GM23338 (cell line): ENCODE measurements at regions not wholly inside any gene's neighbourhood (a gene's known extent, or its start where the extent isn't known, plus 50 kb on each side); places are given as distances from the start of the nearest gene placed in this dataset.

Source experiments
- ATAC-seq: fragments of 200-7000 bp; cut with Tn5 transposase; 3 replicates; pipeline ENCODE4 v1.9.1; 2020
- DNase-seq: peaks from one replicate; pipeline ENCODE4 v3.0.0-alpha.2; 2015; ENCODE audit warnings: low spot score
- H2AFZ ChIP-seq: fragments of 200-600 bp; sonication (generic); 2 replicates; pipeline ENCODE4 v1.8.0; 2016; ENCODE audit warnings: antibody characterized with exemption, mild to moderate bottlenecking, moderate library complexity
- H3F3A ChIP-seq: fragments of 200-600 bp; sonication (generic); replicated peaks from 2 replicates; pipeline ENCODE4 v1.8.0; 2017; ENCODE audit warnings: antibody characterized with exemption, mixed run types, low read depth
- H3K27ac ChIP-seq: fragments of 200-600 bp; sonication (generic); 2 replicates; pipeline ENCODE4 v1.6.1; 2016; ENCODE audit warnings: low read depth
- H3K27me3 ChIP-seq: fragments of 200-600 bp; sonication (generic); 2 replicates; pipeline ENCODE4 v1.8.0; 2016; ENCODE audit warnings: mild to moderate bottlenecking, mixed run types, moderate library complexity; ENCODE audit not compliant: insufficient read depth
- H3K36me3 ChIP-seq: fragments of 200-600 bp; sonication (generic); 2 replicates; pipeline ENCODE4 v1.8.0; 2016; ENCODE audit warnings: mild to moderate bottlenecking; ENCODE audit not compliant: insufficient read depth
- H3K4me1 ChIP-seq: fragments of 200-600 bp; sonication (generic); 2 replicates; pipeline ENCODE4 v1.8.0; 2016; ENCODE audit warnings: mild to moderate bottlenecking, moderate library complexity; ENCODE audit not compliant: insufficient read depth
- H3K4me2 ChIP-seq: fragments of 200-600 bp; sonication (generic); 2 replicates; pipeline ENCODE4 v1.7.1; 2017; ENCODE audit warnings: mixed run types
- H3K4me3 ChIP-seq: fragments of 200-600 bp; sonication (generic); 2 replicates; pipeline ENCODE4 v1.6.1; 2016; ENCODE audit warnings: mixed run types
- H3K79me2 ChIP-seq: fragments of 200-600 bp; sonication (generic); replicated peaks from 2 replicates; pipeline ENCODE4 v1.8.0; 2017; ENCODE audit warnings: mild to moderate bottlenecking; ENCODE audit not compliant: insufficient read depth
- H3K9me2 ChIP-seq: fragments of 200-600 bp; sonication (generic); 2 replicates; pipeline ENCODE4 v1.8.0; 2017; ENCODE audit not compliant: insufficient read depth
- H4K20me1 ChIP-seq: fragments of 200-600 bp; sonication (generic); replicated peaks from 2 replicates; pipeline ENCODE4 v1.8.0; 2017; ENCODE audit warnings: mild to moderate bottlenecking; ENCODE audit not compliant: insufficient read depth
- H3K27ac Mint-ChIP-seq: 2 replicates; pipeline ENCODE4 v1.8.0; 2020; ENCODE audit warnings: inconsistent platforms, mild to moderate bottlenecking, moderate library complexity, mixed read lengths
- H3K27me3 Mint-ChIP-seq: 3 replicates; pipeline ENCODE4 v1.8.0; 2022; ENCODE audit warnings: low read depth, mild to moderate bottlenecking, moderate library complexity, mixed read lengths, inconsistent platforms; ENCODE audit not compliant: insufficient read depth, poor library complexity
- H3K36me3 Mint-ChIP-seq: 3 replicates; pipeline ENCODE4 v1.8.0; 2021; ENCODE audit warnings: low read depth, mild to moderate bottlenecking, inconsistent platforms, moderate library complexity, mixed read lengths
- H3K4me1 Mint-ChIP-seq: 3 replicates; pipeline ENCODE4 v1.8.0; 2020; ENCODE audit warnings: mild to moderate bottlenecking, inconsistent platforms, mixed read lengths
- H3K4me3 Mint-ChIP-seq: 3 replicates; pipeline ENCODE4 v1.8.0; 2021; ENCODE audit warnings: moderate library complexity, mild to moderate bottlenecking, inconsistent platforms, mixed read lengths
- H3K9me3 Mint-ChIP-seq: 3 replicates; pipeline ENCODE4 v1.8.0; 2020; ENCODE audit warnings: moderate library complexity, mild to moderate bottlenecking, inconsistent platforms, mixed read lengths
- CREB1 ChIP-seq: fragments of 250-450 bp; sonication (Bioruptor Pico); IDR thresholded peaks from 2 replicates; pipeline ENCODE4 v1.5.0; 2020; ENCODE audit warnings: low read depth, mild to moderate bottlenecking, moderate library complexity
- CTCF ChIP-seq, 2 experiments: fragments of 200-600 bp in 1 of 2; sonication (generic) in 1 of 2; conservative IDR thresholded peaks; 2 replicates each; pipeline versions ENCODE4 v1.5.1 to v1.6.1; 2016 to 2017; ENCODE audit warnings: antibody characterized with exemption in 2 of 2, low read depth in 2 of 2, mild to moderate bottlenecking in 2 of 2, moderate library complexity in 1 of 2
- EZH2 ChIP-seq: fragments of 200-600 bp; sonication (generic); IDR thresholded peaks from one replicate; pipeline ENCODE4 v1.8.0; 2017; ENCODE audit warnings: antibody characterized with exemption, mild to moderate bottlenecking, low read depth; ENCODE audit not compliant: unreplicated experiment
- EZH2phosphoT487 ChIP-seq: fragments of 200-600 bp; sonication (generic); IDR thresholded peaks from one replicate; pipeline ENCODE4 v1.8.1; 2018; ENCODE audit warnings: antibody characterized with exemption; ENCODE audit not compliant: unreplicated experiment
- JUNB ChIP-seq: IDR thresholded peaks from one replicate; pipeline ENCODE4 v1.6.1; 2016; ENCODE audit warnings: antibody characterized with exemption; ENCODE audit not compliant: unreplicated experiment
- NANOG ChIP-seq: IDR thresholded peaks from 2 replicates; pipeline ENCODE4 v1.6.1; 2016; ENCODE audit warnings: antibody characterized with exemption, borderline replicate concordance
- POLR2AphosphoS5 ChIP-seq: IDR thresholded peaks from 2 replicates; pipeline ENCODE4 v1.6.1; 2016; ENCODE audit warnings: antibody characterized with exemption, low read depth
- REST ChIP-seq: IDR thresholded peaks from one replicate; pipeline ENCODE4 v1.6.1; 2018; ENCODE audit warnings: antibody characterized with exemption; ENCODE audit not compliant: unreplicated experiment
- STAT1 ChIP-seq: IDR thresholded peaks from one replicate; pipeline ENCODE4 v1.6.1; 2016; ENCODE audit warnings: antibody characterized with exemption; ENCODE audit not compliant: unreplicated experiment
- ZNF114 ChIP-seq: fragments of 250-450 bp; sonication (Bioruptor Pico); IDR thresholded peaks from 2 replicates; pipeline ENCODE4 v1.5.0; 2020; ENCODE audit warnings: mild to moderate bottlenecking, moderate library complexity
- ZNF331 ChIP-seq: fragments of 250-450 bp; sonication (Bioruptor Pico); IDR thresholded peaks from 2 replicates; pipeline ENCODE4 v1.5.0; 2020; ENCODE audit warnings: low read depth, mild to moderate bottlenecking, moderate library complexity
- TF ChIP-seq, protein P1 (sequence below): IDR thresholded peaks from 2 replicates; pipeline ENCODE4 v1.6.1; 2016; ENCODE audit warnings: antibody characterized with exemption
- TF ChIP-seq, protein P2 (sequence below): fragments of 250-450 bp; sonication (Bioruptor Pico); IDR thresholded peaks from 2 replicates; pipeline ENCODE4 v1.5.0; 2020; ENCODE audit warnings: mild to moderate bottlenecking, moderate library complexity

DNA sequence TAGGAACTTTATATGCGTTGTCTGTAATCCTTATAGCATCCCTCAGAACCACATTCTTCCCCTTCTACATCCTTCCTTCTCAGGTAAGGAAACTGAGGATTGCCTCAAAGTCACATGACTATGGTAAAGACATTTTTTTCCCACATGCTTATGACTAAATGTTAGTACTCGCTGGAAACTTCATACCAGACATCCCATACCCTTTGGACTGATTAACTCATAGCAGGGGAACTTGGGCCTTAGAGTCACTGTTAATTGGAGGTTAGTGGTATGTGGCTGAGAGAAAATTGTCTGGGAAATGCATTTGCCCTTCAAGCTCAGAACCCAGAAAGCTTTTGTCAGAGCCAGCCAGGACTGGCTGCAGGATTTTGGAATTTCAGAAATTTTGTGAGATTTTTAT, 155.0 kb downstream of the RELL1 start:
- Histone ChIP-seq H3K4me3 (no peak overlapping the region), H3K4me1 (no peaks in the 10 kb centered on the region), H3K79me2 (no peaks in the 10 kb centered on the region), H3K27ac (no peak overlapping the region), H3K27me3 (no peaks in the 10 kb centered on the region), H4K20me1 (no peaks in the 10 kb centered on the region), H3K9me2 (0 out of 2 replicates have a peak, but pooled peaks cover 5% of the 10 kb centered on the region), H3K4me2 (no peak overlapping the region), H3F3A (no peaks in the 10 kb centered on the region), H2AFZ (no peak overlapping the region), H3K36me3 (no peaks in the 10 kb centered on the region)
- Mint-ChIP-seq H3K9me3 (no peaks in the 10 kb centered on the region), H3K4me1 (peaks cover 4% of the 10 kb centered on the region; the same call in 1 of the 3 replicates), H3K27me3 (peaks cover 1% of the 10 kb centered on the region), H3K27ac (no peak overlapping the region), H3K4me3 (no peak overlapping the region), H3K36me3 (no peaks in the 10 kb centered on the region)
- TF ChIP-seq POLR2AphosphoS5 = no peak
- no peak for TF ChIP-seq ZNF114 (CRISPR knock-in tag)
- no peak for TF ChIP-seq REST
- TF ChIP-seq JUNB = no peak
- TF ChIP-seq EZH2phosphoT487 = no peak
- no peak for TF ChIP-seq CTCF (conservative IDR thresholded peaks at IDR 0.05; ENCODE audit: low read depth in 2 of 2)
- no peak for TF ChIP-seq NANOG
- TF ChIP-seq ZNF331 (CRISPR knock-in tag) = no peak
- TF ChIP-seq CREB1 (CRISPR knock-in tag) = no peak
- TF ChIP-seq, protein P1, sequence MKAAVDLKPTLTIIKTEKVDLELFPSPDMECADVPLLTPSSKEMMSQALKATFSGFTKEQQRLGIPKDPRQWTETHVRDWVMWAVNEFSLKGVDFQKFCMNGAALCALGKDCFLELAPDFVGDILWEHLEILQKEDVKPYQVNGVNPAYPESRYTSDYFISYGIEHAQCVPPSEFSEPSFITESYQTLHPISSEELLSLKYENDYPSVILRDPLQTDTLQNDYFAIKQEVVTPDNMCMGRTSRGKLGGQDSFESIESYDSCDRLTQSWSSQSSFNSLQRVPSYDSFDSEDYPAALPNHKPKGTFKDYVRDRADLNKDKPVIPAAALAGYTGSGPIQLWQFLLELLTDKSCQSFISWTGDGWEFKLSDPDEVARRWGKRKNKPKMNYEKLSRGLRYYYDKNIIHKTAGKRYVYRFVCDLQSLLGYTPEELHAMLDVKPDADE = no peak
- TF ChIP-seq EZH2 = no peak
- no peak for TF ChIP-seq STAT1
- TF ChIP-seq, protein P2, sequence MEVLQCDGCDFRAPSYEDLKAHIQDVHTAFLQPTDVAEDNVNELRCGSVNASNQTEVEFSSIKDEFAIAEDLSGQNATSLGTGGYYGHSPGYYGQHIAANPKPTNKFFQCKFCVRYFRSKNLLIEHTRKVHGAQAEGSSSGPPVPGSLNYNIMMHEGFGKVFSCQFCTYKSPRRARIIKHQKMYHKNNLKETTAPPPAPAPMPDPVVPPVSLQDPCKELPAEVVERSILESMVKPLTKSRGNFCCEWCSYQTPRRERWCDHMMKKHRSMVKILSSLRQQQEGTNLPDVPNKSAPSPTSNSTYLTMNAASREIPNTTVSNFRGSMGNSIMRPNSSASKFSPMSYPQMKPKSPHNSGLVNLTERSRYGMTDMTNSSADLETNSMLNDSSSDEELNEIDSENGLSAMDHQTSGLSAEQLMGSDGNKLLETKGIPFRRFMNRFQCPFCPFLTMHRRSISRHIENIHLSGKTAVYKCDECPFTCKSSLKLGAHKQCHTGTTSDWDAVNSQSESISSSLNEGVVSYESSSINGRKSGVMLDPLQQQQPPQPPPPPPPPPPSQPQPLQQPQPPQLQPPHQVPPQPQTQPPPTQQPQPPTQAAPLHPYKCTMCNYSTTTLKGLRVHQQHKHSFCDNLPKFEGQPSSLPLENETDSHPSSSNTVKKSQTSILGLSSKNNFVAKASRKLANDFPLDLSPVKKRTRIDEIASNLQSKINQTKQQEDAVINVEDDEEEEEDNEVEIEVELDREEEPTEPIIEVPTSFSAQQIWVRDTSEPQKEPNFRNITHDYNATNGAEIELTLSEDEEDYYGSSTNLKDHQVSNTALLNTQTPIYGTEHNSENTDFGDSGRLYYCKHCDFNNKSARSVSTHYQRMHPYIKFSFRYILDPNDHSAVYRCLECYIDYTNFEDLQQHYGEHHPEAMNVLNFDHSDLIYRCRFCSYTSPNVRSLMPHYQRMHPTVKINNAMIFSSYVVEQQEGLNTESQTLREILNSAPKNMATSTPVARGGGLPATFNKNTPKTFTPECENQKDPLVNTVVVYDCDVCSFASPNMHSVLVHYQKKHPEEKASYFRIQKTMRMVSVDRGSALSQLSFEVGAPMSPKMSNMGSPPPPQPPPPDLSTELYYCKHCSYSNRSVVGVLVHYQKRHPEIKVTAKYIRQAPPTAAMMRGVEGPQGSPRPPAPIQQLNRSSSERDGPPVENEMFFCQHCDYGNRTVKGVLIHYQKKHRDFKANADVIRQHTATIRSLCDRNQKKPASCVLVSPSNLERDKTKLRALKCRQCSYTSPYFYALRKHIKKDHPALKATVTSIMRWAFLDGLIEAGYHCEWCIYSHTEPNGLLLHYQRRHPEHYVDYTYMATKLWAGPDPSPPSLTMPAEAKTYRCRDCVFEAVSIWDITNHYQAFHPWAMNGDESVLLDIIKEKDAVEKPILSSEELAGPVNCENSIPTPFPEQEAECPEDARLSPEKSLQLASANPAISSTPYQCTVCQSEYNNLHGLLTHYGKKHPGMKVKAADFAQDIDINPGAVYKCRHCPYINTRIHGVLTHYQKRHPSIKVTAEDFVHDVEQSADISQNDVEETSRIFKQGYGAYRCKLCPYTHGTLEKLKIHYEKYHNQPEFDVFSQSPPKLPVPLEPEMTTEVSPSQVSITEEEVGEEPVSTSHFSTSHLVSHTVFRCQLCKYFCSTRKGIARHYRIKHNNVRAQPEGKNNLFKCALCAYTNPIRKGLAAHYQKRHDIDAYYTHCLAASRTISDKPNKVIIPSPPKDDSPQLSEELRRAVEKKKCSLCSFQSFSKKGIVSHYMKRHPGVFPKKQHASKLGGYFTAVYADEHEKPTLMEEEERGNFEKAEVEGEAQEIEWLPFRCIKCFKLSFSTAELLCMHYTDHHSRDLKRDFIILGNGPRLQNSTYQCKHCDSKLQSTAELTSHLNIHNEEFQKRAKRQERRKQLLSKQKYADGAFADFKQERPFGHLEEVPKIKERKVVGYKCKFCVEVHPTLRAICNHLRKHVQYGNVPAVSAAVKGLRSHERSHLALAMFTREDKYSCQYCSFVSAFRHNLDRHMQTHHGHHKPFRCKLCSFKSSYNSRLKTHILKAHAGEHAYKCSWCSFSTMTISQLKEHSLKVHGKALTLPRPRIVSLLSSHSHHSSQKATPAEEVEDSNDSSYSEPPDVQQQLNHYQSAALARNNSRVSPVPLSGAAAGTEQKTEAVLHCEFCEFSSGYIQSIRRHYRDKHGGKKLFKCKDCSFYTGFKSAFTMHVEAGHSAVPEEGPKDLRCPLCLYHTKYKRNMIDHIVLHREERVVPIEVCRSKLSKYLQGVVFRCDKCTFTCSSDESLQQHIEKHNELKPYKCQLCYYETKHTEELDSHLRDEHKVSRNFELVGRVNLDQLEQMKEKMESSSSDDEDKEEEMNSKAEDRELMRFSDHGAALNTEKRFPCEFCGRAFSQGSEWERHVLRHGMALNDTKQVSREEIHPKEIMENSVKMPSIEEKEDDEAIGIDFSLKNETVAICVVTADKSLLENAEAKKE = no peak
- no peak for ATAC-seq
- DNase-seq = no peak
